LNCaP clone FGC (cell line): ENCODE measurements at regions not wholly inside any gene's neighbourhood (a gene's known extent, or its start where the extent isn't known, plus 50 kb on each side); places are given as distances from the start of the nearest gene placed in this dataset.

Experiments
- DNase-seq: peaks from one replicate; pipeline ENCODE4 v3.0.0-alpha.2; 2011; ENCODE audit warnings: low read depth
- H3K4me3 ChIP-seq: 2 replicates; pipeline ENCODE4 v1.5.1; 2011; ENCODE audit warnings: mild to moderate bottlenecking, low read depth, low read length, control low read depth
- CTCF ChIP-seq: IDR thresholded peaks from 2 replicates; pipeline ENCODE4 v1.5.1; 2012; ENCODE audit warnings: mild to moderate bottlenecking; ENCODE audit not compliant: control insufficient read depth, insufficient read depth; ENCODE audit errors: extremely low read depth

- DNase-seq, result no peak
- no peak overlapping the region for H3K4me3 ChIP-seq
- TF ChIP-seq CTCF, result no peak
Measured at GRCh38 chr2:42929546-42930024, 137.2 kb upstream of the HAAO start.

GRCh38 chr2:42928692-42929545 is 136.5 kb upstream of the HAAO start:
- no peak for TF ChIP-seq CTCF
- no peak overlapping the region for H3K4me3 ChIP-seq
- no peak for DNase-seq

- H3K4me3 ChIP-seq, result no peak overlapping the region
- no peak for TF ChIP-seq CTCF
- DNase-seq, result no peak
Measured at GRCh38 chr2:42928161-42928691, 135.8 kb upstream of the HAAO start.

- no peak for DNase-seq
- H3K4me3 ChIP-seq, result no peak overlapping the region
- no peak for TF ChIP-seq CTCF
Measured at GRCh38 chr2:42927334-42928160, 135.2 kb upstream of the HAAO start.

GRCh38 chr2:42926434-42927333 is 134.3 kb upstream of the HAAO start:
- TF ChIP-seq CTCF, result no peak
- DNase-seq, result no peak
- no peak overlapping the region for H3K4me3 ChIP-seq
